ENCODE measurements at regions not wholly inside any gene's neighbourhood (a gene's known extent, or its start where the extent isn't known, plus 50 kb on each side); places are given as distances from the start of the nearest gene placed in this dataset.

GRCh38 chr19:27844261-27844660 is 1368.7 kb downstream of the UQCRFS1 start:
- Histone ChIP-seq H3K27ac (no peak overlapping the region), H3K4me3 (no peak overlapping the region)
- no peak for DNase-seq (ENCODE audit: low spot score)
- TF ChIP-seq, protein P1, sequence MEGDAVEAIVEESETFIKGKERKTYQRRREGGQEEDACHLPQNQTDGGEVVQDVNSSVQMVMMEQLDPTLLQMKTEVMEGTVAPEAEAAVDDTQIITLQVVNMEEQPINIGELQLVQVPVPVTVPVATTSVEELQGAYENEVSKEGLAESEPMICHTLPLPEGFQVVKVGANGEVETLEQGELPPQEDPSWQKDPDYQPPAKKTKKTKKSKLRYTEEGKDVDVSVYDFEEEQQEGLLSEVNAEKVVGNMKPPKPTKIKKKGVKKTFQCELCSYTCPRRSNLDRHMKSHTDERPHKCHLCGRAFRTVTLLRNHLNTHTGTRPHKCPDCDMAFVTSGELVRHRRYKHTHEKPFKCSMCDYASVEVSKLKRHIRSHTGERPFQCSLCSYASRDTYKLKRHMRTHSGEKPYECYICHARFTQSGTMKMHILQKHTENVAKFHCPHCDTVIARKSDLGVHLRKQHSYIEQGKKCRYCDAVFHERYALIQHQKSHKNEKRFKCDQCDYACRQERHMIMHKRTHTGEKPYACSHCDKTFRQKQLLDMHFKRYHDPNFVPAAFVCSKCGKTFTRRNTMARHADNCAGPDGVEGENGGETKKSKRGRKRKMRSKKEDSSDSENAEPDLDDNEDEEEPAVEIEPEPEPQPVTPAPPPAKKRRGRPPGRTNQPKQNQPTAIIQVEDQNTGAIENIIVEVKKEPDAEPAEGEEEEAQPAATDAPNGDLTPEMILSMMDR (IDR thresholded peaks at IDR 0.05): no peak

- no peak overlapping the region for H3K27ac ChIP-seq
Measured at GRCh38 chr19:27843861-27844260, 1369.1 kb downstream of the UQCRFS1 start.

GRCh38 chr19:27833031-27833430 is 1379.9 kb downstream of the UQCRFS1 start:
- no peak overlapping the region for H3K4me3 ChIP-seq
- TF ChIP-seq, protein P1 (IDR thresholded peaks at IDR 0.05): no peak
- no peak for DNase-seq (ENCODE audit: low spot score)
- no peak overlapping the region for H3K27ac ChIP-seq

More at GRCh38 chr19:27843861-27844260, 1369.1 kb downstream of the UQCRFS1 start:
- no peak for DNase-seq (ENCODE audit: low spot score)
- TF ChIP-seq, protein P1 (IDR thresholded peaks at IDR 0.05): no peak
- H3K4me3 ChIP-seq: no peak overlapping the region

DNA sequence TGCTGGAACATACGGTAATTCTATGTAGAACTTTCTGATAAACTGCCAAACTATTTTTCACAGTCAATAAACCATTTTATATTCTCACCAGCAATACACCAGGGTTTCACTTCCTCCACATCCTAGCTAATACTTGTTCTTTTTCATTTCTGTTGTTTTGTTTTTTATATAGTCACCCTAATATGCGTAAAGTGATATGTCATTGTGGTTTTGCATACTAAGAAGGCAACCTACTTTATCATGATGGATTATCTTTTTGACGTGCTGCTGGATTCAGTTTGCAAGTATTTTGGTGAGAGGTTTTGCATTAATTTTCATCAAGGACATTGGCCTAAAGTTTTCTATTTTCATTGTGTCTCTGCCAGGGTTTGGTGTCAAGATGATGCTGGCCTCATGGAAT is 1384.1 kb downstream of the UQCRFS1 start:
- no peak overlapping the region for H3K4me3 ChIP-seq
- no peak overlapping the region for H3K27ac ChIP-seq
- DNase-seq (ENCODE audit: low spot score): no peak
- TF ChIP-seq, protein P1 (IDR thresholded peaks at IDR 0.05): no peak

GRCh38 chr19:27824108-27824507 is 1388.8 kb downstream of the UQCRFS1 start:
- DNase-seq (ENCODE audit: low spot score): no peak
- no peak overlapping the region for H3K4me3 ChIP-seq
- TF ChIP-seq, protein P1 (IDR thresholded peaks at IDR 0.05): no peak
- H3K27ac ChIP-seq: no peak overlapping the region

- Histone ChIP-seq H3K4me3 (no peak overlapping the region), H3K27ac (no peak overlapping the region)
- DNase-seq (ENCODE audit: low spot score): no peak
- TF ChIP-seq, protein P1 (IDR thresholded peaks at IDR 0.05): no peak
Measured at GRCh38 chr19:27822336-27822735, 1390.6 kb downstream of the UQCRFS1 start.

- DNase-seq (ENCODE audit: low spot score): no peak
- TF ChIP-seq, protein P1 (IDR thresholded peaks at IDR 0.05): no peak
- Histone ChIP-seq H3K4me3 (no peak overlapping the region), H3K27ac (no peak overlapping the region)
Measured at GRCh38 chr19:27821418-27822018, 1391.4 kb downstream of the UQCRFS1 start.

All from coronary artery (tissue), 2 donors.